ENCODE measurements at regions not wholly inside any gene's neighbourhood (a gene's known extent, or its start where the extent isn't known, plus 50 kb on each side); places are given as distances from the start of the nearest gene placed in this dataset.
"Not testable (repeated sequence)": the region's sequence is repeated elsewhere in the genome, so short reads cannot be mapped to it uniquely, and the experiment has no call there.

GRCh38 chr7:153772966-153773365 lies 279.2 kb upstream of the DPP6 start:
- H3K4me1 Mint-ChIP-seq (ENCODE audit: low read depth) = no peaks in the 10 kb centered on the region
- no peak overlapping the region for H3K27ac Mint-ChIP-seq
- no peak overlapping the region for H3K4me3 Mint-ChIP-seq
- no peak for DNase-seq
- TF ChIP-seq, protein P1, sequence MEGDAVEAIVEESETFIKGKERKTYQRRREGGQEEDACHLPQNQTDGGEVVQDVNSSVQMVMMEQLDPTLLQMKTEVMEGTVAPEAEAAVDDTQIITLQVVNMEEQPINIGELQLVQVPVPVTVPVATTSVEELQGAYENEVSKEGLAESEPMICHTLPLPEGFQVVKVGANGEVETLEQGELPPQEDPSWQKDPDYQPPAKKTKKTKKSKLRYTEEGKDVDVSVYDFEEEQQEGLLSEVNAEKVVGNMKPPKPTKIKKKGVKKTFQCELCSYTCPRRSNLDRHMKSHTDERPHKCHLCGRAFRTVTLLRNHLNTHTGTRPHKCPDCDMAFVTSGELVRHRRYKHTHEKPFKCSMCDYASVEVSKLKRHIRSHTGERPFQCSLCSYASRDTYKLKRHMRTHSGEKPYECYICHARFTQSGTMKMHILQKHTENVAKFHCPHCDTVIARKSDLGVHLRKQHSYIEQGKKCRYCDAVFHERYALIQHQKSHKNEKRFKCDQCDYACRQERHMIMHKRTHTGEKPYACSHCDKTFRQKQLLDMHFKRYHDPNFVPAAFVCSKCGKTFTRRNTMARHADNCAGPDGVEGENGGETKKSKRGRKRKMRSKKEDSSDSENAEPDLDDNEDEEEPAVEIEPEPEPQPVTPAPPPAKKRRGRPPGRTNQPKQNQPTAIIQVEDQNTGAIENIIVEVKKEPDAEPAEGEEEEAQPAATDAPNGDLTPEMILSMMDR (IDR thresholded peaks at IDR 0.05) = no peak
- peaks cover 4% of the 10 kb centered on the region; the same call in 1 of the 2 replicates for H3K36me3 Mint-ChIP-seq (ENCODE audit: low read depth)
- no peaks in the 10 kb centered on the region; the same call in 1 of the 2 replicates for H3K27me3 Mint-ChIP-seq (ENCODE audit: insufficient read depth)
- H3K9me3 Mint-ChIP-seq = peaks cover 22% of the 10 kb centered on the region

DNA sequence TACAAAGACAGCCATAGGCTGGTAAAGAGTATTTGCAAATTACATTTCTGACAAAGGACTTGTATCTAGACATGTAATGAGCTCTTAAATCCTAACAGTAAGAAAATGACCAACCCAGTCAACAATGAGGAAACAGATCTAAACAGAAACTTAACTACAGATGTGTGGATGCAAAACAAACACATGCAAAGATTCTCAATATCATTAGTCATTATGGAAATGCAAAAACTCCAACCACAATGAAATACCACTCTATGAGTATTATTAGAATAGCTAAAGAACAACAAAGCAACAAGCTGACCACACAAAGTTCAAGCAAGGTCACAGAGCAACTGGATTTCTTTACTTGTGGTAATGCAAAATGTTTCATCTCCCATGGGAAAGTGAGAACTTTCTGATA lies 275.3 kb upstream of the DPP6 start:
- not testable (repeated sequence) for H3K9me3 Mint-ChIP-seq; H3K27ac Mint-ChIP-seq; H3K36me3 Mint-ChIP-seq (ENCODE audit: low read depth); DNase-seq; H3K4me3 Mint-ChIP-seq; H3K4me1 Mint-ChIP-seq (ENCODE audit: low read depth); H3K27me3 Mint-ChIP-seq (ENCODE audit: insufficient read depth)

- H3K4me3 Mint-ChIP-seq; H3K27me3 Mint-ChIP-seq (ENCODE audit: insufficient read depth); H3K36me3 Mint-ChIP-seq (ENCODE audit: low read depth); H3K27ac Mint-ChIP-seq; DNase-seq; H3K4me1 Mint-ChIP-seq (ENCODE audit: low read depth): not testable (repeated sequence)
- H3K9me3 Mint-ChIP-seq = peaks cover 28% of the 10 kb centered on the region
Measured at GRCh38 chr7:153797363-153797762, 254.8 kb upstream of the DPP6 start.

DNA sequence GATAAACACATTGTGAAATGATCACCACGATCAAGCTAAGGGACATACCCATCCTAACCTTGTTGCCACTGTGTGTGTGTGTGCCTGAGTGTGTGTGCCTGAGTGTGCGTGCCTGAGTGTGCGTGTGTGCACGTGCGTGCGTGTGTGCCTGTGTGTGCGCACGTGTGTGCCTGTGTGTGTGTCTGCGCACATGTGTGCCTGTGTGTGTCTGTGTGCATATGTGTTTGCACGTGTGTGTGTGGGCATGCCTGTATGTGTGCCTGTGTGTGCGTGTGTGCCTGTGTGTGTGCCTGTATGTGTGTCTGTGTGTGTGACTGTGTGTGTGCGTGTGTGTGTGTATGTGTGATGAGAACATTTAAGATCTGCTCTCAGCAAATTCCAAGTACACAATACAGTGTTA lies 244.1 kb upstream of the DPP6 start:
- no peak overlapping the region for H3K27ac Mint-ChIP-seq
- DNase-seq = no peak
- no peaks in the 10 kb centered on the region for H3K27me3 Mint-ChIP-seq (ENCODE audit: insufficient read depth)
- H3K4me3 Mint-ChIP-seq = no peak overlapping the region
- TF ChIP-seq, protein P1 (IDR thresholded peaks at IDR 0.05) = no peak
- H3K4me1 Mint-ChIP-seq (ENCODE audit: low read depth) = no peaks in the 10 kb centered on the region
- H3K36me3 Mint-ChIP-seq (ENCODE audit: low read depth) = no peaks in the 10 kb centered on the region
- H3K9me3 Mint-ChIP-seq = peaks cover 20% of the 10 kb centered on the region

- peaks cover 37% of the 10 kb centered on the region for H3K9me3 Mint-ChIP-seq
- H3K36me3 Mint-ChIP-seq (ENCODE audit: low read depth) = no peaks in the 10 kb centered on the region
- H3K27ac Mint-ChIP-seq = no peak overlapping the region
- no peak overlapping the region for H3K4me3 Mint-ChIP-seq
- peaks cover 2% of the 10 kb centered on the region; the same call in 1 of the 2 replicates for H3K27me3 Mint-ChIP-seq (ENCODE audit: insufficient read depth)
- TF ChIP-seq, protein P1 (IDR thresholded peaks at IDR 0.05) = no peak
- H3K4me1 Mint-ChIP-seq (ENCODE audit: low read depth) = no peaks in the 10 kb centered on the region
- DNase-seq = no peak
Measured at GRCh38 chr7:153829525-153829924, 222.7 kb upstream of the DPP6 start.

GRCh38 chr7:153832160-153832559 lies 220.0 kb upstream of the DPP6 start:
- TF ChIP-seq, protein P1 (IDR thresholded peaks at IDR 0.05) = no peak
- no peaks in the 10 kb centered on the region for H3K4me1 Mint-ChIP-seq (ENCODE audit: low read depth)
- DNase-seq = no peak
- no peak overlapping the region for H3K4me3 Mint-ChIP-seq
- H3K27me3 Mint-ChIP-seq (ENCODE audit: insufficient read depth) = no peaks in the 10 kb centered on the region
- no peak overlapping the region for H3K27ac Mint-ChIP-seq
- 0 out of 2 replicates have a peak, but pooled peaks cover 4% of the 10 kb centered on the region for H3K36me3 Mint-ChIP-seq (ENCODE audit: low read depth)
- peaks cover 30% of the 10 kb centered on the region for H3K9me3 Mint-ChIP-seq

DNA sequence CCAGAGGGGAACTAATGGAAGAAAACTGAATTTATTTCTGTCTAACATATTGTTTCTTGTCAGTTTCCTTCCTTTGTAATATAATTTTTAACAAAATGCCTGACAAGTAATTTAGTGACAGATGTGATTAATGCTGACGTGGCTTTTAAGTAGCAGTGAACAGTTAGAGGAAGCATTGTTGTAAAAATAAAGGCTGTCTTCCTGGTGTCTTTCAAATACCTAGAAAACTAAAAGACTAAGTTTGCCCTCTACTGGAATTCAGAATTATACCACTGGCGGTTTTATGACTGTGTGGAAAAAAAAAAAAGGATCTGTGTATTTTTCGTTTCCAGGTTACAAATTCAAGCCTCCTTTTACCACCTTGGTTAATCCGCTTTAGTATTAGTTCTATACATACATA lies 217.1 kb upstream of the DPP6 start:
- Mint-ChIP-seq H3K9me3 (peaks cover 38% of the 10 kb centered on the region), H3K4me1 (ENCODE audit: low read depth) (no peaks in the 10 kb centered on the region), H3K4me3 (no peak overlapping the region)

More for the DNA sequence above, 217.1 kb upstream of the DPP6 start:
- no peak overlapping the region for H3K27ac Mint-ChIP-seq
- TF ChIP-seq, protein P1 (IDR thresholded peaks at IDR 0.05) = no peak
- no peaks in the 10 kb centered on the region for H3K27me3 Mint-ChIP-seq (ENCODE audit: insufficient read depth)
- DNase-seq = no peak
- H3K36me3 Mint-ChIP-seq (ENCODE audit: low read depth) = 0 out of 2 replicates have a peak, but pooled peaks cover 4% of the 10 kb centered on the region
